PC-9 (cell line): ENCODE measurements at regions not wholly inside any gene's neighbourhood (a gene's known extent, or its start where the extent isn't known, plus 50 kb on each side); places are given as distances from the start of the nearest gene placed in this dataset.

ENCODE experiments used
- BruUV-seq: library from RNA; stranded (reverse); fragments of 400-500 nt; replicated peaks from 2 replicates; lab custom pipeline; 2021; lab: Mats Ljungman, UMichigan
- CTCF ChIA-PET: fragments of 300-600 bp; sonication (Branson Sonifier 250); formaldehyde crosslinking; loops from one replicate; lab custom pipeline; 2022; ENCODE audit warnings: antibody characterized with exemption; lab: Charles Lee
- POLR2A ChIA-PET: fragments of 300-600 bp; sonication (Branson Sonifier 250); formaldehyde crosslinking; loops from one replicate; lab custom pipeline; 2022; ENCODE audit warnings: antibody characterized with exemption; ENCODE audit not compliant: unreplicated experiment; lab: Charles Lee
- DNase-seq, 2 experiments: peaks; one replicate each; pipeline versions ENCODE4 v3.0.0 to v3.0.0-alpha.2; 2015 to 2022; ENCODE audit warnings: mixed read lengths in 1 of 2
- H2AFZ ChIP-seq: fragments of 200-600 bp; sonication (generic); 2 replicates; pipeline ENCODE4 v1.8.1; 2017; ENCODE audit warnings: antibody characterized with exemption
- H3F3A ChIP-seq: fragments of 200-600 bp; sonication (generic); 2 replicates; pipeline ENCODE4 v1.8.1; 2017; ENCODE audit warnings: antibody characterized with exemption, mild to moderate bottlenecking, low read depth; ENCODE audit not compliant: insufficient read depth
- H3K27ac ChIP-seq: fragments of 200-600 bp; sonication (generic); 2 replicates; pipeline ENCODE4 v1.6.1; 2016; ENCODE audit warnings: mixed run types
- H3K27me3 ChIP-seq: fragments of 200-600 bp; sonication (generic); 2 replicates; pipeline ENCODE4 v1.6.1; 2016; ENCODE audit warnings: low read depth, mixed run types; ENCODE audit not compliant: insufficient read depth
- H3K36me3 ChIP-seq: fragments of 200-600 bp; sonication (generic); 2 replicates; pipeline ENCODE4 v1.6.1; 2016; ENCODE audit warnings: low read depth, mixed run types
- H3K4me1 ChIP-seq: fragments of 200-600 bp; sonication (generic); replicated peaks from 2 replicates; pipeline ENCODE4 v1.6.1; 2016; ENCODE audit warnings: mixed run types; ENCODE audit not compliant: insufficient read depth
- H3K4me2 ChIP-seq: fragments of 200-600 bp; sonication (generic); 2 replicates; pipeline ENCODE4 v1.6.1; 2017; ENCODE audit warnings: mixed run types
- H3K4me3 ChIP-seq: fragments of 200-600 bp; sonication (generic); 2 replicates; pipeline ENCODE4 v1.6.1; 2016; ENCODE audit warnings: mixed run types
- H3K79me2 ChIP-seq: fragments of 200-600 bp; sonication (generic); 2 replicates; pipeline ENCODE4 v1.6.1; 2017; ENCODE audit warnings: low read depth, mixed run types
- H3K9me2 ChIP-seq: fragments of 200-600 bp; sonication (generic); 2 replicates; pipeline ENCODE4 v1.8.1; 2017; ENCODE audit warnings: mild to moderate bottlenecking; ENCODE audit not compliant: insufficient read depth
- H3K9me3 ChIP-seq: fragments of 200-600 bp; sonication (generic); 2 replicates; pipeline ENCODE4 v1.8.1; 2016; ENCODE audit warnings: low read depth; ENCODE audit not compliant: insufficient read depth
- H4K20me1 ChIP-seq: fragments of 200-600 bp; sonication (generic); 2 replicates; pipeline ENCODE4 v1.8.1; 2017; ENCODE audit not compliant: insufficient read depth
- CTCF ChIP-seq: fragments of 200-600 bp; sonication (generic); conservative IDR thresholded peaks from 2 replicates; pipeline ENCODE4 v1.6.1; 2017; ENCODE audit warnings: mixed run types, antibody characterized with exemption, mild to moderate bottlenecking, moderate library complexity
- EZH2 ChIP-seq: fragments of 200-600 bp; sonication (generic); IDR thresholded peaks from 2 replicates; pipeline ENCODE4 v1.8.0; 2017; ENCODE audit warnings: antibody characterized with exemption, low read depth
- intact Hi-C: fragments of 100-400 bp; cut with micrococcal nuclease; formaldehyde crosslinking; loops from one replicate; pipeline ENCODE4 v1.10.0; 2022; ENCODE audit not compliant: unreplicated experiment

DNA sequence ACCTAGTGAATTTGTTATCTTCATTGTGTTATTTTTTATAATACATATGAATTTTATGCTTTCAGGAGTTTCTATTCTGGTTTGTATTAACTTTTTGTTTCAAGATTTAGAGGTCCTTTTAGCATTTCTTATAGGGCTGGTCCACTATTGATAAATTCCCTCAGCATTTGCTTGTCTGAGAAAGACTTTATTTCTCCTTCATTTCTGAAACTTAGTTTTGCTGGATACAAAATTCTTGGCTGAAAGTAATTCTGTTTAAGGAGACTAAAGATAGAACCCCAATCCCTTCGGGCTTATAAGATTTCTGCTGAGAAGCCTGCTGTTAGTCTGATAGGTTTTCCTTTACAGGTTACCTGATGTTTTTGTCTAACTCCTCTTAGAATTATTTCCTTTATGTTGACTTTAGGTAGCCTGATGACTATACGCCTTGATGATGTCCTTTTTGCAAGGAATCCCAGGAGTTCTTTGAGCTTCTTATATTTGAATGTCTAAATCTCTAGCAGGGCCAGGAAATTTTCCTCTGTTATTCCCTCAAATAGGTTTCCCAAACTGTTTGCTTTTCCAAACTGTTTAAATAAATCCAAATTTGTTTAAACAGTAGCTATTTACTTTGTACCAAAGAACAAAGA is 127.1 kb downstream of the CYSLTR2 start:
- no peak overlapping the region for H3K27ac ChIP-seq
- no peak overlapping the region for H3K4me2 ChIP-seq
- ChIA-PET POLR2A (no interaction called here), CTCF (interaction anchor here (0.7 kb wide), 1 partner anchor 86 kb away, joined by 3 read pairs; no protein-coding TSS in a partner anchor)
- no peaks in the 10 kb centered on the region for H3K79me2 ChIP-seq
- BruUV-seq, result no TSS peak
- no peaks in the 10 kb centered on the region for H3K4me1 ChIP-seq
- no peaks in the 10 kb centered on the region for H3K36me3 ChIP-seq
- intact Hi-C loops, result loop anchor here (5.0 to 10.0 kb wide), 2 partner anchors 196 to 504 kb away; partner anchors contain the start of gene FNDC3A
- H4K20me1 ChIP-seq, result no peaks in the 10 kb centered on the region
- no peaks in the 10 kb centered on the region for H3F3A ChIP-seq
- no peak for DNase-seq
- no peaks in the 10 kb centered on the region for H3K9me3 ChIP-seq
- no peaks in the 10 kb centered on the region for H3K9me2 ChIP-seq
- no peaks in the 10 kb centered on the region for H3K27me3 ChIP-seq
- TF ChIP-seq EZH2 (no peak), CTCF (no peak)
- H2AFZ ChIP-seq, result no peak overlapping the region
- no peak overlapping the region for H3K4me3 ChIP-seq

DNA sequence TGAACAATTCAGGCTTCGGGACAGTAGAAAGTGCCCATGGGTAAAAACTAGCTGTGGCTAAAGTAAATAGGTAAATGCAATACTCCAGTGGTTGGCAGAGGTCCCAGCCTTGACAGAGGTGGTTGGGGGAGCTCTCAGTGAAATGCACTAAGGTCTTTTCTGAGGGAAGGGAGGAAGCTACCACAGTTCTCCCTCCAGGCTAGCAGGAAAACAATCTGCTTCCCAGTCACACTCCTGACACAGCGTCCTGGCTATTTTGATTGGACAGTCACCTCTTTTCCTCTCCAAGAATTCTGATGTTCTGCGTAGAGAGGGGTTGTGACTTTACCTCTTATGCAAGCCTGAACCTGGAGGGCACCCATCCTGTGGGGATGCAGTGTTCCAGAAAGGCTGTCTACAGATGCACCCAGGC is 128.7 kb downstream of the CYSLTR2 start:
- TF ChIP-seq CTCF (no peak), EZH2 (no peak)
- no TSS peak for BruUV-seq
- Histone ChIP-seq H3F3A (no peaks in the 10 kb centered on the region), H3K36me3 (no peaks in the 10 kb centered on the region), H3K79me2 (no peaks in the 10 kb centered on the region), H3K9me2 (no peaks in the 10 kb centered on the region), H3K4me3 (no peak overlapping the region), H3K4me1 (no peaks in the 10 kb centered on the region), H2AFZ (no peak overlapping the region), H4K20me1 (no peaks in the 10 kb centered on the region), H3K9me3 (no peaks in the 10 kb centered on the region), H3K4me2 (no peak overlapping the region), H3K27me3 (no peaks in the 10 kb centered on the region), H3K27ac (no peak overlapping the region)
- DNase-seq, result no peak
- intact Hi-C loops, result loop anchor here (5.0 to 10.0 kb wide), 2 partner anchors 195 to 502 kb away; partner anchors contain the start of gene FNDC3A
- ChIA-PET POLR2A (no interaction called here), CTCF (no interaction called here)

GRCh38 chr13:48783181-48783630 is 129.5 kb downstream of the CYSLTR2 start:
- Histone ChIP-seq H3K4me1 (no peaks in the 10 kb centered on the region), H3K9me2 (no peaks in the 10 kb centered on the region), H3K4me3 (no peak overlapping the region), H3K36me3 (no peaks in the 10 kb centered on the region), H3K79me2 (no peaks in the 10 kb centered on the region), H2AFZ (no peak overlapping the region), H3K27me3 (no peaks in the 10 kb centered on the region), H3F3A (no peaks in the 10 kb centered on the region), H3K27ac (no peak overlapping the region), H4K20me1 (no peaks in the 10 kb centered on the region), H3K9me3 (no peaks in the 10 kb centered on the region), H3K4me2 (peak overlapping the region; percentile 17; the same call in 1 of the 2 replicates)
- intact Hi-C loops, result loop anchor here (5.0 to 10.0 kb wide), 2 partner anchors 194 to 502 kb away; partner anchors contain the start of gene FNDC3A
- ChIA-PET CTCF (interaction anchor here (0.6 kb wide), 1 partner anchor 1417 kb away, joined by 5 read pairs; no protein-coding TSS in a partner anchor), POLR2A (no interaction called here)
- TF ChIP-seq CTCF (no peak), EZH2 (no peak)
- BruUV-seq, result no TSS peak
- DNase-seq, result peak in 1 of 2 experiments; percentile 45
